Glutamatergic neuron (in vitro differentiated cells): ENCODE measurements at regions not wholly inside any gene's neighbourhood (a gene's known extent, or its start where the extent isn't known, plus 50 kb on each side); places are given as distances from the start of the nearest gene placed in this dataset.

Source experiments
- DNase-seq: peaks from one replicate; pipeline ENCODE4 v3.0.0; 2022
- H3K27ac Mint-ChIP-seq: one replicate; pipeline ENCODE4 v1.8.0; 2020; ENCODE audit warnings: mild to moderate bottlenecking, mixed read lengths, inconsistent platforms; ENCODE audit not compliant: unreplicated experiment
- H3K27me3 Mint-ChIP-seq: one replicate; pipeline ENCODE4 v1.8.0; 2020; ENCODE audit warnings: mild to moderate bottlenecking, moderate library complexity, mixed read lengths, inconsistent platforms; ENCODE audit not compliant: unreplicated experiment
- H3K36me3 Mint-ChIP-seq: one replicate; pipeline ENCODE4 v1.8.0; 2020; ENCODE audit warnings: mild to moderate bottlenecking, mixed read lengths, inconsistent platforms; ENCODE audit not compliant: unreplicated experiment
- H3K4me1 Mint-ChIP-seq: one replicate; pipeline ENCODE4 v1.8.0; 2020; ENCODE audit warnings: mild to moderate bottlenecking, low read depth, mixed read lengths, inconsistent platforms; ENCODE audit not compliant: unreplicated experiment
- H3K4me3 Mint-ChIP-seq: one replicate; pipeline ENCODE4 v1.8.0; 2020; ENCODE audit warnings: mild to moderate bottlenecking, mixed read lengths, inconsistent platforms; ENCODE audit not compliant: unreplicated experiment
- H3K9me3 Mint-ChIP-seq: one replicate; pipeline ENCODE4 v1.8.0; 2020; ENCODE audit warnings: mild to moderate bottlenecking, moderate library complexity, mixed read lengths, inconsistent platforms; ENCODE audit not compliant: unreplicated experiment
- CTCF ChIP-seq: fragments of 200-600 bp; sonication (generic); IDR thresholded peaks from one replicate; pipeline ENCODE4 v1.5.0; 2021; ENCODE audit not compliant: partially characterized antibody, unreplicated experiment

GRCh38 chr4:126715681-126716080 is 917.1 kb upstream of the INTU start:
- TF ChIP-seq CTCF, result no peak
- Mint-ChIP-seq H3K4me1 (peaks cover 11% of the 10 kb centered on the region), H3K27me3 (no peaks in the 10 kb centered on the region), H3K4me3 (no peak overlapping the region), H3K9me3 (no peaks in the 10 kb centered on the region), H3K27ac (no peak overlapping the region), H3K36me3 (no peaks in the 10 kb centered on the region)
- DNase-seq, result no peak

GRCh38 chr4:126718136-126718535 is 914.6 kb upstream of the INTU start:
- DNase-seq, result no peak
- Mint-ChIP-seq H3K36me3 (no peaks in the 10 kb centered on the region), H3K27ac (no peak overlapping the region), H3K4me3 (no peak overlapping the region), H3K4me1 (peaks cover 21% of the 10 kb centered on the region), H3K9me3 (no peaks in the 10 kb centered on the region), H3K27me3 (no peaks in the 10 kb centered on the region)
- no peak for TF ChIP-seq CTCF

- Mint-ChIP-seq H3K27me3 (no peaks in the 10 kb centered on the region), H3K36me3 (no peaks in the 10 kb centered on the region), H3K9me3 (no peaks in the 10 kb centered on the region), H3K4me1 (peaks cover 21% of the 10 kb centered on the region), H3K27ac (no peak overlapping the region), H3K4me3 (no peak overlapping the region)
- no peak for TF ChIP-seq CTCF
- DNase-seq, result no peak
Observed at GRCh38 chr4:126719852-126720251, 912.9 kb upstream of the INTU start.

GRCh38 chr4:126725906-126726305 is 906.9 kb upstream of the INTU start:
- Mint-ChIP-seq H3K27ac (no peak overlapping the region), H3K9me3 (no peaks in the 10 kb centered on the region), H3K36me3 (no peaks in the 10 kb centered on the region), H3K27me3 (peaks cover 3% of the 10 kb centered on the region), H3K4me3 (no peak overlapping the region), H3K4me1 (peaks cover 11% of the 10 kb centered on the region)
- no peak for TF ChIP-seq CTCF
- no peak for DNase-seq

GRCh38 chr4:126727461-126727860 is 905.3 kb upstream of the INTU start:
- H3K27ac Mint-ChIP-seq, result no peak overlapping the region
- H3K4me1 Mint-ChIP-seq, result peaks cover 6% of the 10 kb centered on the region
- H3K27me3 Mint-ChIP-seq, result peaks cover 3% of the 10 kb centered on the region
- TF ChIP-seq CTCF, result no peak
- H3K9me3 Mint-ChIP-seq, result no peaks in the 10 kb centered on the region
- no peak overlapping the region for H3K4me3 Mint-ChIP-seq
- no peak for DNase-seq
- no peaks in the 10 kb centered on the region for H3K36me3 Mint-ChIP-seq
